ENCODE measurements at regions not wholly inside any gene's neighbourhood (a gene's known extent, or its start where the extent isn't known, plus 50 kb on each side); places are given as distances from the start of the nearest gene placed in this dataset.

DNA sequence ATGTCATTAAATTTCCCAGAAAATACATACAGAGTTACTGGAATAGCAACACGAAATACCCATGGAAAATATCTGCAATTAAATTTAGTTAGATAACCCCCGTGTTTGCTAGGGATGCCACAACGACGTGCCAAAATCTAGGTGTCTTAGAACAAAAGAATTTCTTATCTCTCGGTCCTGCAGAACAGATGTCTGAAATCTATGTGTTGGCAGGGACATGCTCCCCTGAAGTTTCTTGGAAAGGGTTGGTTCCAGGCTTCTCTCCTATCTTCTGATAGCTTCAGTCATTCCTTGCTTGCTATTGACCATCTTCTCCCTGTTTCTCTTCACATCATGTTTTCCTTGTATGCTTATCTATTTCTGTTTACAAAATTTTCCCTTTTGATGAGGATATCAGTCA is 1067.0 kb downstream of the CDH18 start:
- no peak for TF ChIP-seq CREB1 (CRISPR knock-in tag; IDR thresholded peaks at IDR 0.05; ENCODE audit: low read depth)
- TF ChIP-seq EZH2 (IDR thresholded peaks at IDR 0.05; ENCODE audit: low read depth, unreplicated experiment): no peak
- TF ChIP-seq POLR2AphosphoS5 (IDR thresholded peaks at IDR 0.05; ENCODE audit: low read depth): no peak
- TF ChIP-seq, protein P1, sequence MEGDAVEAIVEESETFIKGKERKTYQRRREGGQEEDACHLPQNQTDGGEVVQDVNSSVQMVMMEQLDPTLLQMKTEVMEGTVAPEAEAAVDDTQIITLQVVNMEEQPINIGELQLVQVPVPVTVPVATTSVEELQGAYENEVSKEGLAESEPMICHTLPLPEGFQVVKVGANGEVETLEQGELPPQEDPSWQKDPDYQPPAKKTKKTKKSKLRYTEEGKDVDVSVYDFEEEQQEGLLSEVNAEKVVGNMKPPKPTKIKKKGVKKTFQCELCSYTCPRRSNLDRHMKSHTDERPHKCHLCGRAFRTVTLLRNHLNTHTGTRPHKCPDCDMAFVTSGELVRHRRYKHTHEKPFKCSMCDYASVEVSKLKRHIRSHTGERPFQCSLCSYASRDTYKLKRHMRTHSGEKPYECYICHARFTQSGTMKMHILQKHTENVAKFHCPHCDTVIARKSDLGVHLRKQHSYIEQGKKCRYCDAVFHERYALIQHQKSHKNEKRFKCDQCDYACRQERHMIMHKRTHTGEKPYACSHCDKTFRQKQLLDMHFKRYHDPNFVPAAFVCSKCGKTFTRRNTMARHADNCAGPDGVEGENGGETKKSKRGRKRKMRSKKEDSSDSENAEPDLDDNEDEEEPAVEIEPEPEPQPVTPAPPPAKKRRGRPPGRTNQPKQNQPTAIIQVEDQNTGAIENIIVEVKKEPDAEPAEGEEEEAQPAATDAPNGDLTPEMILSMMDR (conservative IDR thresholded peaks at IDR 0.05; ENCODE audit: low read depth in 2 of 2): no peak
